HepG2 (cell line): ENCODE measurements at regions not wholly inside any gene's neighbourhood (a gene's known extent, or its start where the extent isn't known, plus 50 kb on each side); places are given as distances from the start of the nearest gene placed in this dataset.

Source experiments
- ATAC-seq: fragments of 200-7000 bp; cut with Tn5 transposase; 3 replicates; pipeline ENCODE4 v1.9.1; 2020; ENCODE audit warnings: mild to moderate bottlenecking, moderate library complexity
- BruUV-seq: library from RNA; stranded (reverse); fragments of 400-500 nt; replicated peaks from 2 replicates; lab custom pipeline; 2021; lab: Mats Ljungman, UMichigan
- CTCF ChIA-PET: fragments of 300-600 bp; formaldehyde crosslinking; extraction: SDS; loops from one replicate; lab custom pipeline; 2021; ENCODE audit warnings: low total read pairs, inconsistent platforms, low intra/inter-chr PET ratio; lab: Yijun Ruan, JAX
- POLR2A ChIA-PET: fragments of 350-600 bp; sonication (Branson Sonifier 250); formaldehyde crosslinking; loops from one replicate; lab custom pipeline; 2020; ENCODE audit warnings: antibody characterized with exemption, inconsistent platforms; lab: Yijun Ruan, JAX
- DNase-seq: peaks from one replicate; pipeline ENCODE4 v3.0.0-alpha.2; 2015; ENCODE audit warnings: low spot score
- FAIRE-seq: peaks from 3 replicates; lab custom pipeline; 2011; peaks lifted over from hg19 to GRCh38; lab: Jason Lieb, UNC
- H2AFZ ChIP-seq: one replicate; pipeline ENCODE4 v1.6.1; 2011; ENCODE audit warnings: low read length, inconsistent platforms
- H3K27ac ChIP-seq: fragments of 300-600 bp; 3 replicates; pipeline ENCODE4 v1.8.0; 2011; ENCODE audit warnings: mixed run types, mild to moderate bottlenecking, mixed read lengths, low read length, inconsistent platforms; ENCODE audit not compliant: insufficient read depth; ENCODE audit errors: extremely low read length
- H3K27me3 ChIP-seq, 2 experiments: fragments of 200-600 bp in 1 of 2; 2 replicates in 1 of 2; 3 replicates in 1 of 2; pipeline versions ENCODE4 v1.6.0 to v1.8.0; 2011; ENCODE audit warnings: low read length in 2 of 2, mild to moderate bottlenecking in 2 of 2, moderate library complexity in 2 of 2, inconsistent platforms in 1 of 2; ENCODE audit not compliant: insufficient read depth in 2 of 2, control insufficient read depth in 1 of 2
- H3K36me3 ChIP-seq, 2 experiments: fragments of 200-600 bp in 1 of 2; replicated peaks in 1 of 2; 2 replicates in 1 of 2; 3 replicates in 1 of 2; pipeline versions ENCODE4 v1.5.1 to v1.8.0; 2011; ENCODE audit warnings: low read length in 2 of 2, inconsistent platforms in 1 of 2; ENCODE audit not compliant: insufficient read depth in 2 of 2, control insufficient read depth in 1 of 2
- H3K4me1 ChIP-seq: 2 replicates; pipeline ENCODE4 v1.5.1; 2012; ENCODE audit warnings: low read length, inconsistent platforms; ENCODE audit not compliant: insufficient read depth
- H3K4me2 ChIP-seq: 2 replicates; pipeline ENCODE4 v1.6.0; 2011; ENCODE audit warnings: low read depth, low read length, inconsistent platforms
- H3K4me3 ChIP-seq, 3 experiments: fragments of 200-600 bp in 1 of 3; sonication (generic), shearing (Covaris generic) in 1 of 3; replicated peaks in 1 of 3; 2 replicates each; pipeline ENCODE4 v1.5.1; 2011 to 2016; ENCODE audit warnings: low read length in 3 of 3, inconsistent platforms in 2 of 3, low read depth in 2 of 3, mild to moderate bottlenecking in 2 of 3, control low read depth in 1 of 3, mixed read lengths in 1 of 3; ENCODE audit not compliant: insufficient read depth in 1 of 3
- H3K79me2 ChIP-seq: one replicate; pipeline ENCODE4 v1.6.1; 2011; ENCODE audit warnings: low read length, inconsistent platforms; ENCODE audit not compliant: insufficient read depth
- H3K9ac ChIP-seq: 2 replicates; pipeline ENCODE4 v1.6.0; 2011; ENCODE audit warnings: mild to moderate bottlenecking, low read depth, low read length, inconsistent platforms; ENCODE audit not compliant: insufficient read depth
- H3K9me3 ChIP-seq: 2 replicates; pipeline ENCODE4 v1.5.1; 2012; ENCODE audit warnings: mild to moderate bottlenecking, low read length
- H4K20me1 ChIP-seq: 2 replicates; pipeline ENCODE4 v1.6.0; 2011; ENCODE audit warnings: inconsistent platforms, mild to moderate bottlenecking, low read length, moderate library complexity; ENCODE audit not compliant: insufficient read depth
- E2F2 ChIP-seq: sonication (generic); formaldehyde crosslinking; IDR thresholded peaks from 2 replicates; pipeline ENCODE4 v1.4.0; 2020; ENCODE audit warnings: missing genetic modification reagents, borderline replicate concordance
- HNF1B ChIP-seq: sonication (generic); formaldehyde crosslinking; IDR thresholded peaks from 2 replicates; pipeline ENCODE4 v1.5.1; 2020; ENCODE audit warnings: mild to moderate bottlenecking, moderate library complexity, missing genetic modification reagents
- HNRNPUL1 ChIP-seq: fragments of 200-400 bp; formaldehyde crosslinking; IDR thresholded peaks from 2 replicates; pipeline ENCODE4 v1.6.1; 2017; ENCODE audit warnings: low read depth, mild to moderate bottlenecking, low read length, moderate library complexity
- ISX ChIP-seq: sonication (generic); formaldehyde crosslinking; conservative IDR thresholded peaks from 2 replicates; pipeline ENCODE4 v1.5.0; 2020; ENCODE audit warnings: missing genetic modification reagents
- NAIF1 ChIP-seq: sonication (generic); formaldehyde crosslinking; IDR thresholded peaks from 2 replicates; pipeline ENCODE4 v1.5.0; 2020; ENCODE audit warnings: mild to moderate bottlenecking, missing genetic modification reagents, borderline replicate concordance
- TBX3 ChIP-seq: fragments of 450-650 bp; IDR thresholded peaks from 2 replicates; pipeline ENCODE4 v1.6.1; 2017; ENCODE audit warnings: antibody characterized with exemption, mild to moderate bottlenecking, inconsistent platforms, borderline replicate concordance
- ZFP90 ChIP-seq: sonication (generic); formaldehyde crosslinking; IDR thresholded peaks from 2 replicates; pipeline ENCODE4 v1.8.0; 2022; ENCODE audit warnings: missing genetic modification reagents, mild to moderate bottlenecking, inconsistent platforms, borderline replicate concordance
- ZMYM3 ChIP-seq: sonication (generic); formaldehyde crosslinking; IDR thresholded peaks from 2 replicates; pipeline ENCODE4 v1.5.1; 2020; ENCODE audit warnings: mild to moderate bottlenecking, missing genetic modification reagents
- ZNF101 ChIP-seq: sonication (generic); formaldehyde crosslinking; IDR thresholded peaks from 2 replicates; pipeline ENCODE4 v1.4.0; 2020; ENCODE audit warnings: mild to moderate bottlenecking, low read depth, missing genetic modification reagents, borderline replicate concordance
- ZNF557 ChIP-seq: sonication (generic); formaldehyde crosslinking; IDR thresholded peaks from 2 replicates; pipeline ENCODE4 v1.4.0; 2020; ENCODE audit warnings: missing genetic modification reagents
- ZNF652 ChIP-seq: IDR thresholded peaks from 2 replicates; pipeline ENCODE4 v1.6.1; 2016; ENCODE audit warnings: low read depth, borderline replicate concordance
- ZNF747 ChIP-seq: sonication (generic); formaldehyde crosslinking; IDR thresholded peaks from 2 replicates; pipeline ENCODE4 v1.8.1; 2023; ENCODE audit warnings: missing genetic modification reagents, mild to moderate bottlenecking, borderline replicate concordance
- ZNF776 ChIP-seq: sonication (generic); formaldehyde crosslinking; IDR thresholded peaks from 2 replicates; pipeline ENCODE4 v1.4.0; 2020; ENCODE audit warnings: mild to moderate bottlenecking, missing genetic modification reagents
- ZNF841 ChIP-seq: sonication (generic); formaldehyde crosslinking; IDR thresholded peaks from 2 replicates; pipeline ENCODE4 v1.8.1; 2023; ENCODE audit warnings: missing genetic modification reagents, borderline replicate concordance
- ZSCAN31 ChIP-seq: sonication (generic); formaldehyde crosslinking; IDR thresholded peaks from 2 replicates; pipeline ENCODE4 v1.5.0; 2020; ENCODE audit warnings: low read depth, mild to moderate bottlenecking, missing genetic modification reagents
- in situ Hi-C: cut with HindIII; loops from 2 replicates; pipeline ENCODE4 v1.10.0; 2017; ENCODE audit warnings: low pct_unique_long_range_greater_than_20kb; ENCODE audit not compliant: extremely low pct_ligation_motif_present
- intact Hi-C: fragments of 100-400 bp; cut with micrococcal nuclease; formaldehyde crosslinking; loops from one replicate; pipeline ENCODE4 v1.10.0; 2022; ENCODE audit not compliant: unreplicated experiment

GRCh38 chr16:62661435-62661834 lies 625.2 kb upstream of the CDH8 start:
- H2AFZ ChIP-seq: no peak overlapping the region
- no peak for FAIRE-seq
- no peak overlapping the region for H3K27ac ChIP-seq
- H3K79me2 ChIP-seq: no peaks in the 10 kb centered on the region
- intact Hi-C loops (no loop called here), in situ Hi-C loops (no loop called here)
- POLR2A ChIA-PET: no interaction called here
- DNase-seq: no peak
- ATAC-seq: no peak
- TF ChIP-seq ZNF841 (CRISPR knock-in tag) (no peak), ZFP90 (no peak), ZNF747 (CRISPR knock-in tag) (no peak), ZNF101 (CRISPR knock-in tag) (no peak), ZSCAN31 (no peak), HNF1B (CRISPR knock-in tag) (no peak), TBX3 (no peak), ZNF776 (no peak), ZNF652 (CRISPR knock-in tag) (no peak), HNRNPUL1 (no peak), ZMYM3 (CRISPR knock-in tag) (no peak), ZNF557 (CRISPR knock-in tag) (no peak), E2F2 (CRISPR knock-in tag) (no peak), NAIF1 (no peak), ISX (CRISPR knock-in tag) (no peak)
- H3K9me3 ChIP-seq: peaks cover 92% of the 10 kb centered on the region
- no peaks in the 10 kb centered on the region for H3K27me3 ChIP-seq
- H3K4me2 ChIP-seq: no peak overlapping the region
- H3K9ac ChIP-seq: no peak overlapping the region
- H3K4me3 ChIP-seq: no peak overlapping the region
- H3K4me1 ChIP-seq: no peaks in the 10 kb centered on the region
- H3K36me3 ChIP-seq: no peaks in the 10 kb centered on the region
- CTCF ChIA-PET: no interaction called here
- no peaks in the 10 kb centered on the region for H4K20me1 ChIP-seq
- no TSS peak for BruUV-seq
